ENCODE measurements at regions not wholly inside any gene's neighbourhood (a gene's known extent, or its start where the extent isn't known, plus 50 kb on each side); places are given as distances from the start of the nearest gene placed in this dataset.
"Not testable (repeated sequence)": the region's sequence is repeated elsewhere in the genome, so short reads cannot be mapped to it uniquely, and the experiment has no call there.

DNA sequence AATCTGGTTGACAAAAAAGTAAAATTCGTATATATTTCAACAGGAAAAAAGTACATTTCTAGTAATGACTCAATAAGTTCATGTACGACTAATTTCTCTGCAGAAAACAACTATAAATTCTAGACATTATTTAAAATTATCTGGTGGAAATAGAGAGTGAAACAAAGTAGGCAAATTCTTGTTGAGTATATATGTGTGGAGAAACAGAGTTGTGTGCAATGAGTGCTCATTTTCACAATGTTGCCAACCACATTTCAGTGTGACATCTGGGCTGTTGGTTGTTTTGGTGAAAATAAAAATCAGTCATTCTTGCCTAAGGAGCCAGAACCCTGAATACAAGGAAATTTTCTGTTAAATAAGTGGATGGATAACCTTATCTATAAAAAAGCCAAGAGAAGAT, 372.0 kb upstream of the NDST4 start:
- 58 to 86% (median 75%) methylated on average over 2 of the region's 2 CpGs for WGBS, 5 donors
- intact Hi-C loops (cut with DNase I; ENCODE audit: low total_unique reads) = no loop called here

DNA sequence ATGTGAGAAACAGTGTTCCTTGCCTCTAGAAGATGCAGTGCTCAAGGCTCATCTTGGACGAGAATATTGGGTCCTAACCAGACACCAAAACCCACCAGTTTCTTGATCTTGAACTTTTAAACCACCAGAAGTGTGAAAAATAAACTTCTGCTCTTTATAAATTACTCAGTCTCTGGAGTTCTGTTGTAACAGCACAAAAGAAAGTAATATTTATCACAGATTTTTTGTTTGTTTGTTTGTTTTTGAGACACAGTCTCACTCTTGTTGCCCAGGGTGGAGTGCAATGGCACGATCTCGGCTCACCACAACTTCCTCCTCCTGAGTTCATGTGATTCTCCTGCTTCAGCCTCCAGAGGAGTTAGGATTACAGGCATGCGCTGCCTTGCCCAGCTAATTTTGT, 371.1 kb upstream of the NDST4 start:
- TF ChIP-seq, protein P1, sequence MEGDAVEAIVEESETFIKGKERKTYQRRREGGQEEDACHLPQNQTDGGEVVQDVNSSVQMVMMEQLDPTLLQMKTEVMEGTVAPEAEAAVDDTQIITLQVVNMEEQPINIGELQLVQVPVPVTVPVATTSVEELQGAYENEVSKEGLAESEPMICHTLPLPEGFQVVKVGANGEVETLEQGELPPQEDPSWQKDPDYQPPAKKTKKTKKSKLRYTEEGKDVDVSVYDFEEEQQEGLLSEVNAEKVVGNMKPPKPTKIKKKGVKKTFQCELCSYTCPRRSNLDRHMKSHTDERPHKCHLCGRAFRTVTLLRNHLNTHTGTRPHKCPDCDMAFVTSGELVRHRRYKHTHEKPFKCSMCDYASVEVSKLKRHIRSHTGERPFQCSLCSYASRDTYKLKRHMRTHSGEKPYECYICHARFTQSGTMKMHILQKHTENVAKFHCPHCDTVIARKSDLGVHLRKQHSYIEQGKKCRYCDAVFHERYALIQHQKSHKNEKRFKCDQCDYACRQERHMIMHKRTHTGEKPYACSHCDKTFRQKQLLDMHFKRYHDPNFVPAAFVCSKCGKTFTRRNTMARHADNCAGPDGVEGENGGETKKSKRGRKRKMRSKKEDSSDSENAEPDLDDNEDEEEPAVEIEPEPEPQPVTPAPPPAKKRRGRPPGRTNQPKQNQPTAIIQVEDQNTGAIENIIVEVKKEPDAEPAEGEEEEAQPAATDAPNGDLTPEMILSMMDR (IDR thresholded peaks at IDR 0.05) = no peak
- TF ChIP-seq EP300 (IDR thresholded peaks at IDR 0.05) (no peak), POLR2A (IDR thresholded peaks at IDR 0.05) (no peak), POLR2AphosphoS5 (IDR thresholded peaks at IDR 0.05) (no peak)
- intact Hi-C loops (cut with DNase I; ENCODE audit: low total_unique reads) = no loop called here
- Histone ChIP-seq H3K27me3 (no peaks in the 10 kb centered on the region), H3K4me3 (no peak overlapping the region), H3K36me3 (no peaks in the 10 kb centered on the region), H3K4me1 (no peaks in the 10 kb centered on the region), H3K9me3 (no peaks in the 10 kb centered on the region), H3K27ac (no peak overlapping the region)
- no peak for DNase-seq
- 80 to 96% (median 88%) methylated on average over 4 of the region's 4 CpGs for WGBS, 5 donors

More for the DNA sequence above, 372.0 kb upstream of the NDST4 start:
- H3K9me3 ChIP-seq = no peaks in the 10 kb centered on the region
- no peaks in the 10 kb centered on the region for H3K4me1 ChIP-seq
- no peak for DNase-seq
- no peak overlapping the region for H3K27ac ChIP-seq
- no peaks in the 10 kb centered on the region for H3K27me3 ChIP-seq
- no peak for TF ChIP-seq POLR2AphosphoS5 (IDR thresholded peaks at IDR 0.05)
- TF ChIP-seq EP300 (IDR thresholded peaks at IDR 0.05) = no peak
- no peak for TF ChIP-seq POLR2A (IDR thresholded peaks at IDR 0.05)
- TF ChIP-seq, protein P1 (IDR thresholded peaks at IDR 0.05) = no peak
- no peaks in the 10 kb centered on the region for H3K36me3 ChIP-seq
- no peak overlapping the region for H3K4me3 ChIP-seq

DNA sequence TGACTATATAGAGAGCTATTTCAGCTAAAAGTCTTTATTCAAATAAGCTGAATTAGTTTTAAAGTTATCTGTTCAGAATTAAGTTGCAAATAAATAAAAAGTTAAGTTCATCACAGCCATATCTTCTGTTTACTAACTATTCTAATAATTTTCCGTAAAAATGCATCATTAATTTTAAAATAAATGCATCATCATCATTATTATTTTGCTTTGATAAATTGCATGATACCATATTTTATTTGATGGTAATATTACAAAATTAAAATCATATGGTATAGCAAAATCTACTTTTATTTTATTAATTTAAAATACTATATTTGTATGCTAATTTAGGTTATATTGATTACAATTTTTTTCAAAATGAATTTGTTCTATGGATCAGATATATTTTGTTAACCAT, 357.3 kb upstream of the NDST4 start:
- intact Hi-C loops (cut with DNase I; ENCODE audit: low total_unique reads) = no loop called here
- TF ChIP-seq POLR2A (IDR thresholded peaks at IDR 0.05) (no peak), EP300 (IDR thresholded peaks at IDR 0.05) (no peak), POLR2AphosphoS5 (IDR thresholded peaks at IDR 0.05) (no peak)
- TF ChIP-seq, protein P1 (IDR thresholded peaks at IDR 0.05) = no peak
- no peaks in the 10 kb centered on the region for H3K4me1 ChIP-seq

DNA sequence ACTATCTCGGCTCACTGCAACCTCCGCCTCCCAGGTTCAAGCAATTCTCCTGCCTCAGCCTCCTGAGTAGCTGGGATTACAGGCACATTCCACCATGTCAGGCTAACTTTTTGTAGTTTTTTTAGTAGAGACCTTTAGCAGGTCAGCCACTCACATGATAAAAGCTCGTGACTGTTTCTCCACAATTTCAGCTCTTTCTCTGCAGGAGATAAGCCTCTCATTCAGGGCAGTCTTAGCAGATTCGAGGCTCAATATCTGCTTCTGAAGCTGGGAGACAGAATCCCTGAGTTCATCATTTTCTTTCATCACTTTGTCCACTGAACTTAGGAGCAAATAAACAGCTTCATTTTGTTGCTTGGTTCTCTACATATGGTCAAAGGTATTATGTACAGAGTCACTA, 345.9 kb upstream of the NDST4 start:
- WGBS, 5 donors = 71 to 85% (median 82%) methylated on average over 4 of the region's 4 CpGs
- H3K27me3 ChIP-seq, H3K27ac ChIP-seq: not testable (repeated sequence)

More for the DNA sequence above, 357.3 kb upstream of the NDST4 start:
- 0 to 72% (median 49%) methylated on average over 1 of the region's 1 CpG for WGBS, 5 donors
- H3K9me3 ChIP-seq = no peaks in the 10 kb centered on the region
- no peak overlapping the region for H3K4me3 ChIP-seq
- H3K27ac ChIP-seq = no peak overlapping the region
- no peaks in the 10 kb centered on the region for H3K27me3 ChIP-seq
- DNase-seq = no peak
- no peaks in the 10 kb centered on the region for H3K36me3 ChIP-seq

GRCh38 chr4:115456231-115456630, 342.8 kb upstream of the NDST4 start:
- WGBS, 5 donors = 33 to 79% (median 43%) methylated on average over 1 of the region's 1 CpG
- no peak overlapping the region for H3K27ac ChIP-seq
- no peaks in the 10 kb centered on the region for H3K9me3 ChIP-seq
- no peak overlapping the region for H3K4me3 ChIP-seq
- no peaks in the 10 kb centered on the region for H3K36me3 ChIP-seq
- TF ChIP-seq POLR2AphosphoS5 (IDR thresholded peaks at IDR 0.05) = no peak
- no peak for TF ChIP-seq POLR2A (IDR thresholded peaks at IDR 0.05)
- no peak for TF ChIP-seq EP300 (IDR thresholded peaks at IDR 0.05)
- TF ChIP-seq, protein P1 (IDR thresholded peaks at IDR 0.05) = no peak
- H3K27me3 ChIP-seq = no peaks in the 10 kb centered on the region
- no peaks in the 10 kb centered on the region for H3K4me1 ChIP-seq
- peak in 1 of 2 donors; percentile 29 for DNase-seq
- intact Hi-C loops (cut with DNase I; ENCODE audit: low total_unique reads) = no loop called here

More for the DNA sequence above, 345.9 kb upstream of the NDST4 start:
- H3K4me1 ChIP-seq; H3K9me3 ChIP-seq; H3K4me3 ChIP-seq; DNase-seq; intact Hi-C loops (cut with DNase I; ENCODE audit: low total_unique reads); H3K36me3 ChIP-seq: not testable (repeated sequence)
